Adrenal gland (tissue), 9 donors: ENCODE measurements at regions not wholly inside any gene's neighbourhood (a gene's known extent, or its start where the extent isn't known, plus 50 kb on each side); places are given as distances from the start of the nearest gene placed in this dataset.

ENCODE experiments used
- DNase-seq, 7 donors: peaks; one replicate each; pipeline ENCODE4 v3.0.0-alpha.2; 2019 to 2020
- H3K27ac ChIP-seq, 5 donors: fragments of 200-600 bp; sonication (generic) in 4 of 5; 1 replicate in 3 of 5; 2 replicates in 2 of 5; pipeline versions ENCODE4 v1.5.1 to v1.8.0; 2016 to 2020; ENCODE audit warnings: mild to moderate bottlenecking in 1 of 5
- H3K27me3 ChIP-seq: fragments of 200-600 bp; 2 replicates; pipeline ENCODE4 v1.8.0; 2021
- H3K36me3 ChIP-seq, 2 donors: fragments of 200-600 bp; replicated peaks in 1 of 2; 1 replicate in 1 of 2; 2 replicates in 1 of 2; pipeline versions ENCODE4 v1.5.1 to v1.8.0; 2018 to 2022
- H3K4me1 ChIP-seq, 2 donors: fragments of 200-600 bp; replicated peaks in 1 of 2; 1 replicate in 1 of 2; 2 replicates in 1 of 2; pipeline versions ENCODE4 v1.5.1 to v1.8.0; 2018 to 2021
- H3K4me3 ChIP-seq, 4 donors: fragments of 200-600 bp; sonication (generic) in 3 of 4; one replicate each; pipeline ENCODE4 v1.5.1; 2016 to 2018
- H3K9me3 ChIP-seq, 3 donors: fragments of 200-600 bp; sonication (generic) in 1 of 3; replicated peaks in 1 of 3; 1 replicate in 2 of 3; 2 replicates in 1 of 3; pipeline versions ENCODE4 v1.5.1 to v1.8.0; 2016 to 2021
- CTCF ChIP-seq, 6 experiments: fragments of 450-650 bp in 4 of 6; fragments of 200-600 bp in 2 of 6; sonication (generic) in 1 of 6; IDR thresholded peaks; 1 replicate in 5 of 6; 2 replicates in 1 of 6; pipeline versions ENCODE4 v1.5.1 to v1.8.0; 2016 to 2021; ENCODE audit warnings: antibody characterized with exemption in 6 of 6, mild to moderate bottlenecking in 2 of 6, moderate library complexity in 1 of 6
- POLR2A ChIP-seq, 2 donors: fragments of 450-650 bp; IDR thresholded peaks; one replicate each; pipeline ENCODE4 v1.6.1; 2017; ENCODE audit warnings: antibody characterized with exemption in 2 of 2, mild to moderate bottlenecking in 2 of 2, moderate library complexity in 1 of 2
- whole genome bisulfite sequencing, 4 donors: extraction: QIAGEN DNeasy Blood & Tissue Kit in 2 of 4; methylation state at CpG; one replicate each; pipeline versions ENCODE4 v1.1.5 to v1.1.7; 2013 to 2017; 5-methylcytosine and 5-hydroxymethylcytosine counted together
- intact Hi-C, 2 donors: fragments of 100-400 bp; cut with DNase I; formaldehyde crosslinking; loops; one replicate each; pipeline versions ENCODE4 v1.14.1 to v1.15.0; 2022 to 2023
- donor health status: healthy with polysubstance abuse.
- donor health status: Bipolar disorder and iron deficiency.
- donor health status: DM: yes; HTN: yes; CAD: no.
- donor health status: DM: no; HTN: no; CAD: no.
- donor health status: DM: no; HTN: no; CAD: no.

- no peak for DNase-seq
- intact Hi-C loops: no loop called here
- H3K4me1 ChIP-seq: no peaks in the 10 kb centered on the region
- no peaks in the 10 kb centered on the region for H3K9me3 ChIP-seq
- no peak overlapping the region for H3K4me3 ChIP-seq
- no peaks in the 10 kb centered on the region for H3K27me3 ChIP-seq
- no peak overlapping the region for H3K27ac ChIP-seq
- no peaks in the 10 kb centered on the region for H3K36me3 ChIP-seq
- 29 to 64% (median 38%) methylated on average over 3 of the region's 3 CpGs for WGBS, 4 donors
- TF ChIP-seq POLR2A (IDR thresholded peaks at IDR 0.05) (no peak), CTCF (IDR thresholded peaks at IDR 0.05) (no peak)
Measured at GRCh38 chrX:27915617-27916016, 65.6 kb downstream of the DCAF8L1 start.

GRCh38 chrX:27910412-27910811 is 70.8 kb downstream of the DCAF8L1 start:
- Histone ChIP-seq H3K9me3 (no peaks in the 10 kb centered on the region), H3K4me3 (no peak overlapping the region), H3K27ac (no peak overlapping the region), H3K4me1 (no peaks in the 10 kb centered on the region), H3K36me3 (no peaks in the 10 kb centered on the region), H3K27me3 (no peaks in the 10 kb centered on the region)
- 63 to 88% (median 71%) methylated on average over 1 of the region's 1 CpG for WGBS, 4 donors
- no peak for DNase-seq
- intact Hi-C loops: no loop called here
- TF ChIP-seq POLR2A (IDR thresholded peaks at IDR 0.05): no peak
- TF ChIP-seq CTCF (IDR thresholded peaks at IDR 0.05): no peak

- intact Hi-C loops: no loop called here
- no peaks in the 10 kb centered on the region for H3K27me3 ChIP-seq
- no peaks in the 10 kb centered on the region for H3K4me1 ChIP-seq
- H3K4me3 ChIP-seq: no peak overlapping the region
- H3K36me3 ChIP-seq: no peaks in the 10 kb centered on the region
- DNase-seq: no peak
- whole genome bisulfite sequencing, 4 donors: 77 to 89% (median 84%) methylated on average over 2 of the region's 2 CpGs
- H3K9me3 ChIP-seq: no peaks in the 10 kb centered on the region
- TF ChIP-seq CTCF (IDR thresholded peaks at IDR 0.05): no peak
- H3K27ac ChIP-seq: no peak overlapping the region
Measured at GRCh38 chrX:27903960-27904359, 77.3 kb downstream of the DCAF8L1 start.

- Histone ChIP-seq H3K4me1 (no peaks in the 10 kb centered on the region), H3K4me3 (no peak overlapping the region), H3K36me3 (no peaks in the 10 kb centered on the region), H3K9me3 (no peaks in the 10 kb centered on the region), H3K27ac (no peak overlapping the region), H3K27me3 (peaks cover 6% of the 10 kb centered on the region)
- no peak for TF ChIP-seq CTCF (IDR thresholded peaks at IDR 0.05)
- 56 to 74% (median 68%) methylated on average over 2 of the region's 2 CpGs for WGBS, 4 donors
- intact Hi-C loops: no loop called here
- no peak for DNase-seq
Measured at GRCh38 chrX:27893871-27894270, 86.1 kb downstream of the MAGEB10 start.
